ENCODE measurements at regions not wholly inside any gene's neighbourhood (a gene's known extent, or its start where the extent isn't known, plus 50 kb on each side); places are given as distances from the start of the nearest gene placed in this dataset.
A peak's percentile ranks its signal among the peaks of the same experiment; 100 is the strongest.
"Not testable (repeated sequence)": the region's sequence is repeated elsewhere in the genome, so short reads cannot be mapped to it uniquely, and the experiment has no call there.

- WGBS (ENCODE audit: insufficient coverage) = 80% methylated on average over 2 of the region's 13 CpGs
- H3K4me3 ChIP-seq (ENCODE audit: control insufficient read depth in 1 of 2, extremely low read depth in 1 of 2, low read length in 1 of 2); H3K4me1 ChIP-seq (ENCODE audit: control insufficient read depth in 1 of 2, extremely low read depth in 1 of 2, insufficient read depth in 2 of 2, low read length in 2 of 2); H3K9me3 ChIP-seq; H3K4me3 Mint-ChIP-seq; H3K9me3 Mint-ChIP-seq; H3K36me3 Mint-ChIP-seq; H3K4me1 Mint-ChIP-seq; H3K27ac Mint-ChIP-seq; H3K27me3 Mint-ChIP-seq; DNase-seq; CTCF ChIA-PET; H3K27me3 ChIP-seq (replicated peaks in 1 of 2; ENCODE audit: control insufficient read depth in 2 of 2, extremely low read depth in 1 of 2, insufficient read depth in 2 of 2, low read length in 1 of 2); H3K36me3 ChIP-seq (ENCODE audit: control insufficient read depth in 2 of 2, extremely low read depth in 1 of 2, insufficient read depth in 1 of 2, low read length in 1 of 2); H3K27ac ChIP-seq (ENCODE audit: low read length); POLR2A ChIA-PET: not testable (repeated sequence)
- ATAC-seq (replicated peaks in 1 of 4) = peak in 1 of 4 experiments; percentile 38
Observed at GRCh38 chr2:111315188-111315917, 194.6 kb downstream of the BCL2L11 start.

- H3K36me3 Mint-ChIP-seq; H3K27me3 Mint-ChIP-seq; H3K9me3 Mint-ChIP-seq; H3K4me1 Mint-ChIP-seq; POLR2A ChIA-PET; H3K27ac Mint-ChIP-seq; H3K36me3 ChIP-seq (ENCODE audit: control insufficient read depth in 2 of 2, extremely low read depth in 1 of 2, insufficient read depth in 1 of 2, low read length in 1 of 2); H3K4me3 Mint-ChIP-seq; DNase-seq; ATAC-seq (replicated peaks in 1 of 4); H3K9me3 ChIP-seq; H3K4me3 ChIP-seq (ENCODE audit: control insufficient read depth in 1 of 2, extremely low read depth in 1 of 2, low read length in 1 of 2); H3K4me1 ChIP-seq (ENCODE audit: control insufficient read depth in 1 of 2, extremely low read depth in 1 of 2, insufficient read depth in 2 of 2, low read length in 2 of 2); H3K27me3 ChIP-seq (replicated peaks in 1 of 2; ENCODE audit: control insufficient read depth in 2 of 2, extremely low read depth in 1 of 2, insufficient read depth in 2 of 2, low read length in 1 of 2); CTCF ChIA-PET; H3K27ac ChIP-seq (ENCODE audit: low read length): not testable (repeated sequence)
- WGBS (ENCODE audit: insufficient coverage) = no CpG with 5 or more reads among the region's 9 CpGs
Observed at GRCh38 chr2:111316221-111316741, 195.6 kb downstream of the BCL2L11 start.

DNA sequence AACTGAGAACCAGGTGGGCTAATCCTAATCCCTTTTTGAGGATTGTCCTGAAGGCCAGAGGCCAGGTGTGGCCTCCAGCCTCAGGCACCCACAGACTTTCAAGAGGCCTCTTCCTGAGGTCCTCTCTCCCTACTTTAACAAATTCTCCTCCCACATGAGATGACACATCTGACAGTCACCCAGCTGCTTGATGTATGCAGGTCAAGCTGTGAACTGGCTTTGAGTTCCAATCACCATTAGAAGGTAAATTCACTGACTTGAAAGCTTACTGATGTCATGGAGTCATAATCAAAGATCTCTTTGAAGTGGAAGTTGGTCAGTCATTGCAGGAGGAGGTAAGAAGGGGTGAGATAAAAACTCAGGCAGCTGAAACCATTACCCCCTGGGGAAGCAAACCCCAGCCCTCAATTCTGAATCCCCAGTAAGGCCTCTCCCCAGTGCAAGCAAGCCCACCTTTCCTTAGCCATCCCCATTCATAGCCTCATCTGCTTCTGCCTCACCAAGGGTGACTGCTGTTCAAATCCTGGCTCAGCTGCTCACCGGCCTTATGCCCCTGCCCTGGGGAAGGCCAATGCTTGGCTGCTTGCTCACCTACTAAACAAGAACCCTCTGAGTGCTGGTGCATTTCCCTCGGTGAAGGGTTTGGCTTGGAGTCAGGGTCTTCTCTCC is 196.3 kb downstream of the BCL2L11 start:
- H3K27ac Mint-ChIP-seq; H3K4me3 Mint-ChIP-seq; H3K4me3 ChIP-seq (ENCODE audit: control insufficient read depth in 1 of 2, extremely low read depth in 1 of 2, low read length in 1 of 2); H3K27me3 Mint-ChIP-seq; H3K9me3 ChIP-seq; H3K4me1 ChIP-seq (ENCODE audit: control insufficient read depth in 1 of 2, extremely low read depth in 1 of 2, insufficient read depth in 2 of 2, low read length in 2 of 2); H3K36me3 ChIP-seq (ENCODE audit: control insufficient read depth in 2 of 2, extremely low read depth in 1 of 2, insufficient read depth in 1 of 2, low read length in 1 of 2); H3K4me1 Mint-ChIP-seq; POLR2A ChIA-PET; DNase-seq; H3K9me3 Mint-ChIP-seq; H3K27ac ChIP-seq (ENCODE audit: low read length); ATAC-seq (replicated peaks in 1 of 4); H3K27me3 ChIP-seq (replicated peaks in 1 of 2; ENCODE audit: control insufficient read depth in 2 of 2, extremely low read depth in 1 of 2, insufficient read depth in 2 of 2, low read length in 1 of 2); H3K36me3 Mint-ChIP-seq; CTCF ChIA-PET: not testable (repeated sequence)
- WGBS (ENCODE audit: insufficient coverage) = no CpG with 5 or more reads among the region's 2 CpGs

- CTCF ChIA-PET; H3K9me3 Mint-ChIP-seq; H3K27ac ChIP-seq (ENCODE audit: low read length); H3K36me3 ChIP-seq (ENCODE audit: control insufficient read depth in 2 of 2, extremely low read depth in 1 of 2, insufficient read depth in 1 of 2, low read length in 1 of 2); H3K4me3 Mint-ChIP-seq; H3K4me3 ChIP-seq (ENCODE audit: control insufficient read depth in 1 of 2, extremely low read depth in 1 of 2, low read length in 1 of 2); POLR2A ChIA-PET; H3K4me1 Mint-ChIP-seq; ATAC-seq (replicated peaks in 1 of 4); H3K9me3 ChIP-seq; H3K27ac Mint-ChIP-seq; H3K4me1 ChIP-seq (ENCODE audit: control insufficient read depth in 1 of 2, extremely low read depth in 1 of 2, insufficient read depth in 2 of 2, low read length in 2 of 2); H3K27me3 Mint-ChIP-seq; H3K36me3 Mint-ChIP-seq; DNase-seq; H3K27me3 ChIP-seq (replicated peaks in 1 of 2; ENCODE audit: control insufficient read depth in 2 of 2, extremely low read depth in 1 of 2, insufficient read depth in 2 of 2, low read length in 1 of 2): not testable (repeated sequence)
- no CpG with 5 or more reads among the region's 6 CpGs for WGBS (ENCODE audit: insufficient coverage)
Observed at GRCh38 chr2:111319552-111319951, 198.8 kb downstream of the BCL2L11 start.

- H3K27me3 ChIP-seq (replicated peaks in 1 of 2; ENCODE audit: control insufficient read depth in 2 of 2, extremely low read depth in 1 of 2, insufficient read depth in 2 of 2, low read length in 1 of 2); H3K27me3 Mint-ChIP-seq; POLR2A ChIA-PET; H3K4me3 Mint-ChIP-seq; H3K4me1 Mint-ChIP-seq; CTCF ChIA-PET; H3K27ac ChIP-seq (ENCODE audit: low read length); H3K27ac Mint-ChIP-seq; H3K9me3 Mint-ChIP-seq; H3K36me3 ChIP-seq (ENCODE audit: control insufficient read depth in 2 of 2, extremely low read depth in 1 of 2, insufficient read depth in 1 of 2, low read length in 1 of 2); H3K4me3 ChIP-seq (ENCODE audit: control insufficient read depth in 1 of 2, extremely low read depth in 1 of 2, low read length in 1 of 2); H3K36me3 Mint-ChIP-seq; ATAC-seq (replicated peaks in 1 of 4); H3K9me3 ChIP-seq; DNase-seq; H3K4me1 ChIP-seq (ENCODE audit: control insufficient read depth in 1 of 2, extremely low read depth in 1 of 2, insufficient read depth in 2 of 2, low read length in 2 of 2): not testable (repeated sequence)
- 100% methylated on average over 1 of the region's 3 CpGs for WGBS (ENCODE audit: insufficient coverage)
Observed at GRCh38 chr2:111320264-111320663, 199.6 kb downstream of the BCL2L11 start.

GRCh38 chr2:111320965-111321364 is 200.3 kb downstream of the BCL2L11 start:
- H3K27ac ChIP-seq (ENCODE audit: low read length); H3K4me1 ChIP-seq (ENCODE audit: control insufficient read depth in 1 of 2, extremely low read depth in 1 of 2, insufficient read depth in 2 of 2, low read length in 2 of 2); H3K27me3 ChIP-seq (replicated peaks in 1 of 2; ENCODE audit: control insufficient read depth in 2 of 2, extremely low read depth in 1 of 2, insufficient read depth in 2 of 2, low read length in 1 of 2); CTCF ChIA-PET; H3K4me1 Mint-ChIP-seq; H3K36me3 ChIP-seq (ENCODE audit: control insufficient read depth in 2 of 2, extremely low read depth in 1 of 2, insufficient read depth in 1 of 2, low read length in 1 of 2); H3K9me3 ChIP-seq; DNase-seq; H3K9me3 Mint-ChIP-seq; H3K27ac Mint-ChIP-seq; H3K4me3 Mint-ChIP-seq; POLR2A ChIA-PET; H3K36me3 Mint-ChIP-seq; ATAC-seq (replicated peaks in 1 of 4); H3K27me3 Mint-ChIP-seq; H3K4me3 ChIP-seq (ENCODE audit: control insufficient read depth in 1 of 2, extremely low read depth in 1 of 2, low read length in 1 of 2): not testable (repeated sequence)
- no CpG with 5 or more reads among the region's 1 CpG for WGBS (ENCODE audit: insufficient coverage)

All from T-cell (primary cell).